ENCODE measurements at regions not wholly inside any gene's neighbourhood (a gene's known extent, or its start where the extent isn't known, plus 50 kb on each side); places are given as distances from the start of the nearest gene placed in this dataset.
"Not testable (repeated sequence)": the region's sequence is repeated elsewhere in the genome, so short reads cannot be mapped to it uniquely, and the experiment has no call there.

- intact Hi-C loops (cut with DNase I): no loop called here
- Histone ChIP-seq H3K9me3 (no peaks in the 10 kb centered on the region), H3K27ac (no peak overlapping the region), H3K4me1 (replicated peaks) (no peaks in the 10 kb centered on the region), H3K4me3 (no peak overlapping the region), H3K36me3 (no peaks in the 10 kb centered on the region), H3K27me3 (replicated peaks; ENCODE audit: insufficient read depth) (no peaks in the 10 kb centered on the region)
- WGBS: 28% methylated on average over 15 of the region's 15 CpGs
- no peak for DNase-seq (ENCODE audit: low spot score)
- TF ChIP-seq POLR2A (IDR thresholded peaks at IDR 0.05) (no peak), CTCF (IDR thresholded peaks at IDR 0.05) (no peak), POLR2AphosphoS5 (IDR thresholded peaks at IDR 0.05) (no peak)
Measured at GRCh38 chr14:71165121-71166031, 258.1 kb downstream of the PCNX1 start.

GRCh38 chr14:71166180-71166837, 259.1 kb downstream of the PCNX1 start:
- Histone ChIP-seq H3K4me1 (replicated peaks) (no peaks in the 10 kb centered on the region), H3K4me3 (no peak overlapping the region), H3K9me3 (no peaks in the 10 kb centered on the region), H3K27ac (no peak overlapping the region), H3K27me3 (replicated peaks; ENCODE audit: insufficient read depth) (no peaks in the 10 kb centered on the region), H3K36me3 (no peaks in the 10 kb centered on the region)
- peak in 2 of 4 experiments; percentile 18 to 45 for TF ChIP-seq CTCF (IDR thresholded peaks at IDR 0.05)
- no peak for TF ChIP-seq POLR2AphosphoS5 (IDR thresholded peaks at IDR 0.05)
- intact Hi-C loops (cut with DNase I): no loop called here
- DNase-seq (ENCODE audit: low spot score): no peak
- 64% methylated on average over 3 of the region's 3 CpGs for WGBS

GRCh38 chr14:71167325-71167950, 260.2 kb downstream of the PCNX1 start:
- H3K9me3 ChIP-seq; H3K36me3 ChIP-seq; intact Hi-C loops (cut with DNase I); H3K4me3 ChIP-seq; DNase-seq (ENCODE audit: low spot score); H3K4me1 ChIP-seq (replicated peaks); H3K27me3 ChIP-seq (replicated peaks; ENCODE audit: insufficient read depth); H3K27ac ChIP-seq: not testable (repeated sequence)
- 97% methylated on average over 39 of the region's 48 CpGs for WGBS

- 72% methylated on average over 14 of the region's 14 CpGs for WGBS
Measured at GRCh38 chr14:71168161-71168560, 260.9 kb downstream of the PCNX1 start.

GRCh38 chr14:71168564-71169427, 261.5 kb downstream of the PCNX1 start:
- Histone ChIP-seq H3K4me3 (no peak overlapping the region), H3K27me3 (replicated peaks; ENCODE audit: insufficient read depth) (no peaks in the 10 kb centered on the region), H3K36me3 (no peaks in the 10 kb centered on the region), H3K9me3 (no peaks in the 10 kb centered on the region), H3K4me1 (replicated peaks) (no peaks in the 10 kb centered on the region), H3K27ac (no peak overlapping the region)
- 78% methylated on average over 17 of the region's 17 CpGs for WGBS
- intact Hi-C loops (cut with DNase I): no loop called here
- no peak for DNase-seq (ENCODE audit: low spot score)
- TF ChIP-seq POLR2A (IDR thresholded peaks at IDR 0.05) (no peak), CTCF (IDR thresholded peaks at IDR 0.05) (no peak), POLR2AphosphoS5 (IDR thresholded peaks at IDR 0.05) (no peak)

More at GRCh38 chr14:71168161-71168560, 260.9 kb downstream of the PCNX1 start:
- H3K4me1 ChIP-seq (replicated peaks); H3K9me3 ChIP-seq; H3K36me3 ChIP-seq; H3K4me3 ChIP-seq; intact Hi-C loops (cut with DNase I); H3K27ac ChIP-seq; H3K27me3 ChIP-seq (replicated peaks; ENCODE audit: insufficient read depth); DNase-seq (ENCODE audit: low spot score): not testable (repeated sequence)

Data from prostate gland (tissue), 2 donors.